IMR-90 (cell line): ENCODE measurements at regions not wholly inside any gene's neighbourhood (a gene's known extent, or its start where the extent isn't known, plus 50 kb on each side); places are given as distances from the start of the nearest gene placed in this dataset.

Experiments
- ATAC-seq: fragments of 200-7000 bp; cut with Tn5 transposase; 2 replicates; pipeline ENCODE4 v1.9.1; 2020; ENCODE audit warnings: low read depth, mild to moderate bottlenecking, moderate library complexity
- BruUV-seq: library from RNA; stranded (reverse); fragments of 400-500 nt; replicated peaks from 2 replicates; lab custom pipeline; 2021; lab: Mats Ljungman, UMichigan
- CTCF ChIA-PET: fragments of 300-600 bp; formaldehyde crosslinking; extraction: SDS; loops from one replicate; lab custom pipeline; 2021; ENCODE audit warnings: antibody characterized with exemption; lab: Yijun Ruan, JAX
- POLR2A ChIA-PET: fragments of 300-600 bp; sonication (Branson Sonifier 250); formaldehyde crosslinking; loops from one replicate; lab custom pipeline; 2022; ENCODE audit warnings: antibody characterized with exemption; ENCODE audit not compliant: unreplicated experiment; lab: Charles Lee
- DNase-seq: peaks from one replicate; pipeline ENCODE4 v3.0.0; 2013
- H2AFZ ChIP-seq: replicated peaks from 2 replicates; pipeline ENCODE3; 2013; ENCODE audit warnings: low read length, mild to moderate bottlenecking; ENCODE audit not compliant: poor library complexity
- H2AK5ac ChIP-seq: 2 replicates; pipeline ENCODE4 v1.6.1; 2013; ENCODE audit warnings: low read depth, low read length, inconsistent platforms
- H2AK9ac ChIP-seq: replicated peaks from 2 replicates; pipeline ENCODE3; 2013; ENCODE audit warnings: mild to moderate bottlenecking, low read depth, low read length, moderate library complexity; ENCODE audit not compliant: poor library complexity
- H2BK120ac ChIP-seq: 2 replicates; pipeline ENCODE4 v1.6.1; 2013; ENCODE audit warnings: low read depth, low read length, inconsistent platforms
- H2BK15ac ChIP-seq: 3 replicates; pipeline ENCODE4 v1.6.1; 2013; ENCODE audit warnings: low read depth, low read length, inconsistent platforms
- H2BK20ac ChIP-seq: 2 replicates; pipeline ENCODE4 v1.6.1; 2013; ENCODE audit warnings: low read depth, mild to moderate bottlenecking, inconsistent platforms, low read length, moderate library complexity
- H2BK5ac ChIP-seq: 2 replicates; pipeline ENCODE4 v1.6.1; 2013; ENCODE audit warnings: mild to moderate bottlenecking, low read depth, low read length, inconsistent platforms; ENCODE audit not compliant: poor library complexity, severe bottlenecking
- H3K14ac ChIP-seq: replicated peaks from 2 replicates; pipeline ENCODE4 v1.6.1; 2013; ENCODE audit warnings: low read depth, low read length, inconsistent platforms
- H3K18ac ChIP-seq: 2 replicates; pipeline ENCODE4 v1.6.1; 2013; ENCODE audit warnings: low read depth, low read length, control low read depth
- H3K23ac ChIP-seq: 2 replicates; pipeline ENCODE4 v1.6.1; 2013; ENCODE audit warnings: low read depth, low read length, inconsistent platforms
- H3K27ac ChIP-seq: 2 replicates; pipeline ENCODE4 v1.5.1; 2013; ENCODE audit warnings: mild to moderate bottlenecking, control low read depth, low read length; ENCODE audit not compliant: insufficient read depth
- H3K27me3 ChIP-seq: 2 replicates; pipeline ENCODE4 v1.6.1; 2013; ENCODE audit warnings: low read length; ENCODE audit not compliant: control insufficient read depth, insufficient read depth
- H3K36me3 ChIP-seq: 2 replicates; pipeline ENCODE4 v1.6.1; 2013; ENCODE audit warnings: low read length, mixed read lengths; ENCODE audit not compliant: control insufficient read depth, insufficient read depth
- H3K4ac ChIP-seq: 2 replicates; pipeline ENCODE4 v1.6.1; 2013; ENCODE audit warnings: low read depth, low read length, inconsistent platforms
- H3K4me1 ChIP-seq: 2 replicates; pipeline ENCODE4 v1.6.1; 2013; ENCODE audit warnings: low read length, mixed read lengths; ENCODE audit not compliant: control insufficient read depth, insufficient read depth
- H3K4me2 ChIP-seq: 2 replicates; pipeline ENCODE4 v1.6.1; 2013; ENCODE audit warnings: low read depth, mild to moderate bottlenecking, control low read depth, low read length, moderate library complexity
- H3K4me3 ChIP-seq: 2 replicates; pipeline ENCODE4 v1.5.1; 2013; ENCODE audit warnings: low read depth, mild to moderate bottlenecking, control low read depth, low read length, moderate library complexity; ENCODE audit not compliant: insufficient read depth
- H3K56ac ChIP-seq: 2 replicates; pipeline ENCODE4 v1.6.1; 2013; ENCODE audit warnings: low read length, inconsistent platforms; ENCODE audit not compliant: insufficient read depth; ENCODE audit errors: extremely low read depth
- H3K79me1 ChIP-seq, 2 experiments: 2 replicates each; pipeline ENCODE4 v1.6.1; 2013; ENCODE audit warnings: low read length in 2 of 2, inconsistent platforms in 1 of 2, low read depth in 1 of 2
- H3K9ac ChIP-seq: 2 replicates; pipeline ENCODE4 v1.6.1; 2013; ENCODE audit warnings: low read depth, low read length, control low read depth
- H3K9me1 ChIP-seq: 2 replicates; pipeline ENCODE4 v1.6.1; 2013; ENCODE audit warnings: low read length, inconsistent platforms; ENCODE audit not compliant: insufficient read depth
- H3K9me3 ChIP-seq: 2 replicates; pipeline ENCODE4 v1.6.1; 2013; ENCODE audit warnings: low read length; ENCODE audit not compliant: control insufficient read depth, insufficient read depth
- H4K20me1 ChIP-seq: 2 replicates; pipeline ENCODE4 v1.6.1; 2013; ENCODE audit warnings: low read length, inconsistent platforms; ENCODE audit not compliant: insufficient read depth
- H4K5ac ChIP-seq: 2 replicates; pipeline ENCODE4 v1.6.1; 2013; ENCODE audit warnings: mild to moderate bottlenecking, low read depth, low read length, control low read depth
- H4K8ac ChIP-seq, 2 experiments: 2 replicates each; pipeline ENCODE4 v1.6.1; 2013; ENCODE audit warnings: low read depth in 2 of 2, low read length in 2 of 2, control low read depth in 1 of 2, inconsistent platforms in 1 of 2
- H4K91ac ChIP-seq: 2 replicates; pipeline ENCODE4 v1.6.1; 2013; ENCODE audit warnings: low read depth, low read length, inconsistent platforms; ENCODE audit not compliant: insufficient read depth
- MAFK ChIP-seq: IDR thresholded peaks from 2 replicates; pipeline ENCODE4 v1.6.1; 2012; ENCODE audit warnings: low read depth, low read length, improper control_type of control experiment
- NFE2L2 ChIP-seq: fragments of 150-350 bp; IDR thresholded peaks from 2 replicates; pipeline ENCODE4 v1.6.1; 2016; ENCODE audit warnings: low read depth, mild to moderate bottlenecking, low read length
- dilution Hi-C: fragments of 300-500 bp; cut with HindIII; formaldehyde crosslinking; loops from one replicate; pipeline ENCODE4 v1.14.3; 2018; ENCODE audit warnings: low sequenced_read_pairs; ENCODE audit not compliant: unreplicated experiment
- in situ Hi-C: fragments of 300-500 bp; cut with MboI; formaldehyde crosslinking; loops from 3 replicates; pipeline ENCODE4 v1.14.3; 2019; ENCODE audit warnings: low sequenced_read_pairs, inconsistent platforms, mixed read lengths
- intact Hi-C: fragments of 100-400 bp; cut with micrococcal nuclease; formaldehyde crosslinking; loops from 2 replicates; pipeline ENCODE4 v1.10.0; 2022

DNA sequence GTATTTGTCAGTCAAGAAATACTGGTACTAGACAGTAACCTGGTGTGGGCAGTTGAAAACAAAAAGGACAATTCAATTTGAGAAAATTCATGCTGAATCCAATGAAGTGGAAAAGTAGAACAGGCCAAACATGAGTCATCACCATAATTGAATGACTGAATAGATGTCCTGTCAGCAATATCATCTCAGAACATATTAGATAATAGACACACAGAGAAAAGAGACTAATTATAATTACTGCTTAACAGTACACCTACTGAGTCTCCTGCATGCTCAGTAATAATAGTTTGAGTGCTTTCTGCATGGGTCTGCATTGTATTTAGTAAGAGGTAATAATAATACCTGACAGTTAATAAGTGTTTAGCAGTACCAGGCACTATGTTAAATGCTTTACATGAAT is 138.6 kb upstream of the ZC3H15 start:
- DNase-seq (peak; percentile 2), ATAC-seq (no peak)
- Histone ChIP-seq H3K4me1 (no peaks in the 10 kb centered on the region), H2BK20ac (no peak overlapping the region), H3K9me3 (no peaks in the 10 kb centered on the region), H4K8ac (no peak overlapping the region), H2AK5ac (no peak overlapping the region), H3K36me3 (no peaks in the 10 kb centered on the region), H3K9me1 (no peaks in the 10 kb centered on the region), H3K23ac (no peak overlapping the region), H2BK5ac (no peak overlapping the region), H3K79me1 (no peaks in the 10 kb centered on the region), H3K14ac (no peak overlapping the region), H2BK120ac (no peak overlapping the region), H3K56ac (no peak overlapping the region), H4K20me1 (no peaks in the 10 kb centered on the region), H3K27ac (no peak overlapping the region), H3K9ac (no peak overlapping the region), H3K27me3 (no peaks in the 10 kb centered on the region), H2AK9ac (no peak overlapping the region), H3K4me2 (no peak overlapping the region), H4K91ac (no peak overlapping the region), H4K5ac (no peak overlapping the region), H3K4ac (no peak overlapping the region), H2BK15ac (no peak overlapping the region), H3K4me3 (no peak overlapping the region), H3K18ac (no peak overlapping the region), H2AFZ (no peak overlapping the region)
- in situ Hi-C loops = no loop called here
- ChIA-PET CTCF (no interaction called here), POLR2A (no interaction called here)
- TF ChIP-seq MAFK (peak; percentile 75), NFE2L2 (no peak)
- dilution Hi-C loops = no loop called here
- intact Hi-C loops = no loop called here
- BruUV-seq = no TSS peak
